H1 (cell line): ENCODE measurements at regions not wholly inside any gene's neighbourhood (a gene's known extent, or its start where the extent isn't known, plus 50 kb on each side); places are given as distances from the start of the nearest gene placed in this dataset.

Experiments used
- CTCF ChIA-PET: fragments of 300-600 bp; sonication (Branson Sonifier 250); formaldehyde crosslinking; loops from one replicate; lab custom pipeline; 2021; ENCODE audit not compliant: partially characterized antibody; lab: Charles Lee
- POLR2A ChIA-PET: fragments of 300-600 bp; sonication (Branson Sonifier 250); formaldehyde crosslinking; loops from one replicate; lab custom pipeline; 2021; ENCODE audit warnings: inconsistent platforms; ENCODE audit not compliant: partially characterized antibody; lab: Charles Lee
- DNase-seq, 2 experiments: peaks; one replicate each; pipeline versions ENCODE4 v3.0.0 to v3.0.0-alpha.2; 2010 to 2022; ENCODE audit warnings: low spot score in 2 of 2, low read depth in 1 of 2, mixed read lengths in 1 of 2
- FAIRE-seq: peaks from 2 replicates; lab custom pipeline; 2011; peaks lifted over from hg19 to GRCh38; lab: Jason Lieb, UNC
- H2AFZ ChIP-seq: 2 replicates; pipeline ENCODE4 v1.8.1; 2012; ENCODE audit warnings: low read length, inconsistent platforms
- H2AK5ac ChIP-seq: 2 replicates; pipeline ENCODE4 v1.6.1; 2013; ENCODE audit warnings: low read depth, low read length
- H2BK120ac ChIP-seq: replicated peaks from 2 replicates; pipeline ENCODE3; 2013; ENCODE audit warnings: low read depth, low read length, inconsistent platforms
- H2BK12ac ChIP-seq: 2 replicates; pipeline ENCODE4 v1.6.1; 2013; ENCODE audit warnings: low read depth, low read length
- H2BK15ac ChIP-seq: 2 replicates; pipeline ENCODE4 v1.6.1; 2013; ENCODE audit warnings: low read length
- H2BK20ac ChIP-seq: 2 replicates; pipeline ENCODE4 v1.6.1; 2013; ENCODE audit warnings: low read length
- H2BK5ac ChIP-seq: 2 replicates; pipeline ENCODE4 v1.6.1; 2013; ENCODE audit warnings: low read depth, low read length
- H3K14ac ChIP-seq: 2 replicates; pipeline ENCODE4 v1.6.1; 2013; ENCODE audit warnings: inconsistent platforms; ENCODE audit not compliant: insufficient read length
- H3K18ac ChIP-seq: 2 replicates; pipeline ENCODE4 v1.6.1; 2013; ENCODE audit warnings: low read length; ENCODE audit errors: extremely low read depth
- H3K23ac ChIP-seq: 2 replicates; pipeline ENCODE4 v1.6.1; 2013; ENCODE audit warnings: inconsistent platforms; ENCODE audit not compliant: insufficient read length
- H3K23me2 ChIP-seq: 2 replicates; pipeline ENCODE4 v1.6.1; 2013; ENCODE audit warnings: low read depth, low read length
- H3K27ac ChIP-seq: 2 replicates; pipeline ENCODE4 v1.6.1; 2011; ENCODE audit warnings: low read depth, low read length, inconsistent platforms
- H3K27me3 ChIP-seq, 4 experiments: replicated peaks in 1 of 4; 1 replicate in 1 of 4; 2 replicates in 3 of 4; pipeline versions ENCODE4 v1.6.1 to v1.8.1; 2011 to 2013; ENCODE audit warnings: low read length in 3 of 4, mild to moderate bottlenecking in 3 of 4, inconsistent platforms in 2 of 4, mixed read lengths in 2 of 4, moderate library complexity in 1 of 4; ENCODE audit not compliant: control insufficient read depth in 3 of 4, insufficient read depth in 3 of 4; ENCODE audit errors: extremely low read depth in 1 of 4
- H3K36me3 ChIP-seq, 4 experiments: 2 replicates each; pipeline versions ENCODE4 v1.6.1 to v1.8.1; 2011 to 2013; ENCODE audit warnings: mild to moderate bottlenecking in 4 of 4, low read length in 3 of 4, moderate library complexity in 2 of 4, control low read depth in 1 of 4, inconsistent platforms in 1 of 4; ENCODE audit not compliant: insufficient read depth in 4 of 4, control insufficient read depth in 2 of 4
- H3K4ac ChIP-seq: replicated peaks from 2 replicates; pipeline ENCODE3; 2013; ENCODE audit warnings: low read length, low read depth, mixed read lengths, inconsistent platforms; ENCODE audit not compliant: insufficient read length
- H3K4me1 ChIP-seq, 4 experiments: replicated peaks in 1 of 4; 1 replicate in 1 of 4; 2 replicates in 3 of 4; pipeline versions ENCODE4 v1.6.1 to v1.8.1; 2011 to 2013; ENCODE audit warnings: low read length in 3 of 4, inconsistent platforms in 2 of 4, mixed read lengths in 1 of 4; ENCODE audit not compliant: insufficient read depth in 4 of 4, control insufficient read depth in 3 of 4
- H3K4me2 ChIP-seq, 2 experiments: 2 replicates each; pipeline versions ENCODE4 v1.6.1 to v1.8.1; 2011 to 2013; ENCODE audit warnings: low read depth in 2 of 2, low read length in 2 of 2, control low read depth in 1 of 2, inconsistent platforms in 1 of 2, mild to moderate bottlenecking in 1 of 2; ENCODE audit not compliant: insufficient read depth in 1 of 2
- H3K4me3 ChIP-seq, 4 experiments: fragments of 200-600, 300-600 bp in 1 of 4; sonication (generic), shearing (Covaris generic), sonication (Bioruptor Twin) in 1 of 4; 2 replicates each; pipeline versions ENCODE4 v1.5.1 to v1.8.1; 2011 to 2016; ENCODE audit warnings: low read length in 4 of 4, low read depth in 3 of 4, control low read depth in 2 of 4, inconsistent platforms in 2 of 4, mild to moderate bottlenecking in 2 of 4, mixed read lengths in 1 of 4, moderate library complexity in 1 of 4; ENCODE audit not compliant: insufficient read depth in 2 of 4; ENCODE audit errors: extremely low read depth in 1 of 4
- H3K56ac ChIP-seq: replicated peaks from 2 replicates; pipeline ENCODE3; 2013; ENCODE audit warnings: low read depth, mild to moderate bottlenecking, mixed read lengths, low read length, inconsistent platforms; ENCODE audit not compliant: insufficient read length
- H3K79me1 ChIP-seq: 2 replicates; pipeline ENCODE4 v1.6.1; 2013; ENCODE audit warnings: low read depth, low read length, control low read depth
- H3K79me2 ChIP-seq, 2 experiments: 2 replicates each; pipeline versions ENCODE4 v1.6.1 to v1.8.1; 2012 to 2013; ENCODE audit warnings: low read length in 2 of 2, mild to moderate bottlenecking in 2 of 2, inconsistent platforms in 1 of 2; ENCODE audit not compliant: insufficient read depth in 2 of 2, control insufficient read depth in 1 of 2
- H3K9ac ChIP-seq, 4 experiments: replicated peaks in 1 of 4; 1 replicate in 1 of 4; 2 replicates in 3 of 4; pipeline versions ENCODE4 v1.6.1 to v1.8.1; 2011 to 2013; ENCODE audit warnings: low read depth in 3 of 4, low read length in 3 of 4, control low read depth in 2 of 4, mild to moderate bottlenecking in 2 of 4, moderate library complexity in 2 of 4, inconsistent platforms in 1 of 4; ENCODE audit errors: extremely low read depth in 1 of 4
- H3K9me3 ChIP-seq, 2 experiments: 2 replicates each; pipeline versions ENCODE4 v1.6.1 to v1.8.1; 2012 to 2013; ENCODE audit warnings: mild to moderate bottlenecking in 2 of 2, moderate library complexity in 2 of 2, control low read depth in 1 of 2, inconsistent platforms in 1 of 2, low read depth in 1 of 2, low read length in 1 of 2, mixed read lengths in 1 of 2; ENCODE audit not compliant: insufficient read depth in 2 of 2
- H4K20me1 ChIP-seq, 2 experiments: replicated peaks in 1 of 2; 2 replicates each; pipeline versions ENCODE3 to v1.8.1; 2011 to 2013; ENCODE audit warnings: inconsistent platforms in 2 of 2, low read length in 2 of 2, mild to moderate bottlenecking in 1 of 2; ENCODE audit not compliant: insufficient read depth in 2 of 2, control insufficient read depth in 1 of 2
- H4K5ac ChIP-seq: 2 replicates; pipeline ENCODE4 v1.6.1; 2013; ENCODE audit warnings: low read length, low read depth, mixed read lengths, inconsistent platforms; ENCODE audit not compliant: insufficient read length
- H4K8ac ChIP-seq: 2 replicates; pipeline ENCODE4 v1.8.0; 2013; ENCODE audit warnings: mild to moderate bottlenecking, moderate library complexity, low read length, inconsistent platforms; ENCODE audit not compliant: insufficient read depth; ENCODE audit errors: extremely low read depth
- H4K91ac ChIP-seq: replicated peaks from 2 replicates; pipeline ENCODE3; 2013; ENCODE audit warnings: low read length, mixed read lengths, inconsistent platforms; ENCODE audit not compliant: insufficient read length
- CEBPB ChIP-seq: IDR thresholded peaks from 2 replicates; pipeline ENCODE4 v1.6.1; 2012; ENCODE audit warnings: low read depth, low read length
- CHD2 ChIP-seq: IDR thresholded peaks from 2 replicates; pipeline ENCODE4 v1.6.1; 2012; ENCODE audit warnings: low read length, improper control_type of control experiment
- CTCF ChIP-seq, 3 experiments: IDR thresholded peaks; 1 replicate in 2 of 3; 2 replicates in 1 of 3; pipeline versions ENCODE4 v1.5.1 to v1.6.1; 2011; ENCODE audit warnings: low read length in 3 of 3, mild to moderate bottlenecking in 3 of 3, inconsistent platforms in 2 of 3, low read depth in 1 of 3, moderate library complexity in 1 of 3; ENCODE audit not compliant: insufficient read depth in 1 of 3; ENCODE audit errors: control extremely low read depth in 1 of 3
- GABPA ChIP-seq: IDR thresholded peaks from 2 replicates; pipeline ENCODE4 v1.6.1; 2011; ENCODE audit warnings: mild to moderate bottlenecking, low read length, moderate library complexity, borderline replicate concordance; ENCODE audit not compliant: insufficient read depth
- HDAC2 ChIP-seq, 2 experiments: fragments of 300-600 bp in 1 of 2; sonication (generic) in 1 of 2; IDR thresholded peaks; 2 replicates each; pipeline ENCODE4 v1.6.1; 2011 to 2012; ENCODE audit warnings: low read depth in 2 of 2, low read length in 2 of 2, mild to moderate bottlenecking in 2 of 2, moderate library complexity in 2 of 2, borderline replicate concordance in 1 of 2, inconsistent platforms in 1 of 2
- NANOG ChIP-seq: IDR thresholded peaks from 2 replicates; pipeline ENCODE4 v1.6.1; 2011; ENCODE audit warnings: low read length, low read depth, mild to moderate bottlenecking, inconsistent platforms; ENCODE audit not compliant: insufficient read depth, poor library complexity, severe bottlenecking
- NRF1 ChIP-seq: IDR thresholded peaks from 2 replicates; pipeline ENCODE4 v1.6.1; 2011; ENCODE audit warnings: mild to moderate bottlenecking, low read depth, low read length, improper control_type of control experiment
- PHF8 ChIP-seq: fragments of 200-600 bp; sonication (generic); conservative IDR thresholded peaks from 2 replicates; pipeline ENCODE4 v1.7.1; 2012; ENCODE audit warnings: low read depth, mild to moderate bottlenecking, inconsistent platforms, low read length, moderate library complexity
- POU5F1 ChIP-seq: IDR thresholded peaks from 2 replicates; pipeline ENCODE4 v1.6.1; 2011; ENCODE audit warnings: low read depth, mild to moderate bottlenecking, low read length, moderate library complexity
- RAD21 ChIP-seq, 2 experiments: IDR thresholded peaks in 1 of 2; conservative IDR thresholded peaks in 1 of 2; 2 replicates each; pipeline ENCODE4 v1.6.1; 2011; ENCODE audit warnings: low read depth in 2 of 2, low read length in 2 of 2, improper control_type of control experiment in 1 of 2, inconsistent platforms in 1 of 2, mild to moderate bottlenecking in 1 of 2, moderate library complexity in 1 of 2
- RXRA ChIP-seq: IDR thresholded peaks from 2 replicates; pipeline ENCODE4 v1.6.1; 2011; ENCODE audit warnings: low read depth, mild to moderate bottlenecking, low read length, moderate library complexity; ENCODE audit not compliant: insufficient read depth
- WGBS, 2 experiments: shearing (Covaris generic) in 1 of 2; methylation state at CpG; one replicate each; pipeline versions ENCODE4 v1.1.6 to v1.1.7; 2013 to 2015; ENCODE audit warnings: low lambda C conversion rate in 2 of 2, mixed read lengths in 2 of 2, inconsistent platforms in 1 of 2, low coverage in 1 of 2, missing lambda C conversion rate in 1 of 2; ENCODE audit not compliant: insufficient replicate concordance in 2 of 2, insufficient coverage in 1 of 2, insufficient read length in 1 of 2; ENCODE audit errors: extremely low coverage in 1 of 2, missing lambda C conversion rate in 1 of 2; 5-methylcytosine and 5-hydroxymethylcytosine counted together

GRCh38 chr2:49270091-49270490 lies 115.8 kb upstream of the FSHR start:
- Histone ChIP-seq H4K20me1 (no peaks in the 10 kb centered on the region), H3K23me2 (no peaks in the 10 kb centered on the region; the same call in 1 of the 2 replicates), H3K56ac (no peak overlapping the region), H3K27ac (no peak overlapping the region), H2AFZ (peak overlapping the region; percentile 40; the same call in 1 of the 2 replicates), H3K4me1 (peaks cover 0 to 2% (median 0%) of the 10 kb centered on the region in 4 experiments; a peak in 1 of 7 replicates), H3K4ac (no peak overlapping the region), H2BK15ac (no peak overlapping the region), H4K5ac (no peak overlapping the region), H3K79me2 (no peaks in the 10 kb centered on the region), H3K79me1 (no peaks in the 10 kb centered on the region), H2BK5ac (no peak overlapping the region), H3K14ac (no peak overlapping the region), H3K27me3 (no peaks in the 10 kb centered on the region), H3K9me3 (no peaks in the 10 kb centered on the region), H2BK12ac (no peak overlapping the region), H2AK5ac (no peak overlapping the region), H4K8ac (no peak overlapping the region), H3K36me3 (no peaks in the 10 kb centered on the region), H3K23ac (no peak overlapping the region), H3K4me3 (no peak overlapping the region), H3K18ac (no peak overlapping the region), H2BK20ac (no peak overlapping the region), H4K91ac (no peak overlapping the region), H3K9ac (no peak overlapping the region), H3K4me2 (no peak overlapping the region), H2BK120ac (no peak overlapping the region)
- CTCF ChIA-PET, result interaction anchor here (1.1 kb wide), 1 partner anchor 60 kb away, joined by 3 read pairs; no protein-coding TSS in a partner anchor
- DNase-seq (no peak), FAIRE-seq (no peak)
- POLR2A ChIA-PET, result no interaction called here
- WGBS, 2 experiments, result 93% methylated on average over 6 of the region's 6 CpGs; no CpG with 5 or more reads in 1 of the 2 experiments
- TF ChIP-seq PHF8 (no peak), CTCF (IDR thresholded peaks at IDR 0.05; ENCODE audit: control extremely low read depth in 1 of 3, insufficient read depth in 1 of 3, low read depth in 1 of 3, low read length in 3 of 3) (peak in 1 of 3 experiments; percentile 26; a peak in 1 of 4 replicates), NANOG (no peak), POU5F1 (no peak), RAD21 (IDR thresholded peaks at IDR 0.05 in 1 of 2, conservative IDR thresholded peaks at IDR 0.05 in 1 of 2; ENCODE audit: low read depth in 2 of 2, low read length in 2 of 2) (peak; percentile 10 to 23; a peak in 3 of 4 replicates), RXRA (no peak), CEBPB (no peak), GABPA (no peak), HDAC2 (IDR thresholded peaks at IDR 0.05; ENCODE audit: borderline replicate concordance in 1 of 2, low read depth in 2 of 2, low read length in 2 of 2) (no peak), CHD2 (no peak), NRF1 (no peak)
